Type B pancreatic cell (in vitro differentiated cells): ENCODE measurements at regions not wholly inside any gene's neighbourhood (a gene's known extent, or its start where the extent isn't known, plus 50 kb on each side); places are given as distances from the start of the nearest gene placed in this dataset.

Experiments
- DNase-seq: peaks from one replicate; pipeline ENCODE4 v3.0.0; 2021; ENCODE audit warnings: mixed read lengths; ENCODE audit not compliant: unreplicated experiment; ENCODE audit errors: extremely low spot score
- H3K27ac Mint-ChIP-seq: 2 replicates; pipeline ENCODE4 v1.8.0; 2021; ENCODE audit warnings: mild to moderate bottlenecking, mixed read lengths
- H3K27me3 Mint-ChIP-seq: 2 replicates; pipeline ENCODE4 v1.8.0; 2021; ENCODE audit warnings: mixed read lengths
- H3K36me3 Mint-ChIP-seq: 2 replicates; pipeline ENCODE4 v1.8.0; 2021; ENCODE audit warnings: mixed read lengths
- H3K4me1 Mint-ChIP-seq: one replicate; pipeline ENCODE4 v1.8.0; 2021; ENCODE audit warnings: mixed read lengths; ENCODE audit not compliant: unreplicated experiment
- H3K4me3 Mint-ChIP-seq: 2 replicates; pipeline ENCODE4 v1.8.0; 2021; ENCODE audit warnings: mild to moderate bottlenecking, mixed read lengths
- H3K9me3 Mint-ChIP-seq: 2 replicates; pipeline ENCODE4 v1.8.0; 2021; ENCODE audit warnings: mixed read lengths
- TF ChIP-seq, protein P1 (sequence below): fragments of 200-600 bp; sonication (generic); conservative IDR thresholded peaks from 2 replicates; pipeline ENCODE4 v1.5.0; 2021; ENCODE audit warnings: antibody characterized with exemption, mild to moderate bottlenecking

DNA sequence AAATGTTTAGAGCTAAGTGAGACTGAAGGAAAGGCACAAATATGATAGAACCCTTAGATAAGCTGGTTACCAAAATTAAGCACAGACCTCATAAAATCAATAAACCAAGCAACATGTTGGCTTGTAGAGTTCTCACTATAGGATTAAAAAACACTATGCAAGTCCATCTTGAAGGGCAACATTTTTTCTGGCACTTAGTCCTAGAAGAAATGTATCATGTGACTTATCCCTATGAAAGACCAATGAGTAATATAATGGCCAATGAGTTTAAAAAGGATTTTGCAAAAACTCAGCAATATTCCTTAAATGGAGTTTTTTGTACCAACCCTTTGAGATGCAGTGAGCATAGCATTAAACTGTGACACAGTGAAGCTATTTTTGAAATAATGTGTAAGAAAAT, 216.3 kb upstream of the ADRA1B start:
- no peaks in the 10 kb centered on the region for H3K36me3 Mint-ChIP-seq
- no peak overlapping the region for H3K4me3 Mint-ChIP-seq
- no peak overlapping the region for H3K27ac Mint-ChIP-seq
- no peaks in the 10 kb centered on the region for H3K4me1 Mint-ChIP-seq
- TF ChIP-seq, protein P1, sequence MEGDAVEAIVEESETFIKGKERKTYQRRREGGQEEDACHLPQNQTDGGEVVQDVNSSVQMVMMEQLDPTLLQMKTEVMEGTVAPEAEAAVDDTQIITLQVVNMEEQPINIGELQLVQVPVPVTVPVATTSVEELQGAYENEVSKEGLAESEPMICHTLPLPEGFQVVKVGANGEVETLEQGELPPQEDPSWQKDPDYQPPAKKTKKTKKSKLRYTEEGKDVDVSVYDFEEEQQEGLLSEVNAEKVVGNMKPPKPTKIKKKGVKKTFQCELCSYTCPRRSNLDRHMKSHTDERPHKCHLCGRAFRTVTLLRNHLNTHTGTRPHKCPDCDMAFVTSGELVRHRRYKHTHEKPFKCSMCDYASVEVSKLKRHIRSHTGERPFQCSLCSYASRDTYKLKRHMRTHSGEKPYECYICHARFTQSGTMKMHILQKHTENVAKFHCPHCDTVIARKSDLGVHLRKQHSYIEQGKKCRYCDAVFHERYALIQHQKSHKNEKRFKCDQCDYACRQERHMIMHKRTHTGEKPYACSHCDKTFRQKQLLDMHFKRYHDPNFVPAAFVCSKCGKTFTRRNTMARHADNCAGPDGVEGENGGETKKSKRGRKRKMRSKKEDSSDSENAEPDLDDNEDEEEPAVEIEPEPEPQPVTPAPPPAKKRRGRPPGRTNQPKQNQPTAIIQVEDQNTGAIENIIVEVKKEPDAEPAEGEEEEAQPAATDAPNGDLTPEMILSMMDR = no peak
- H3K27me3 Mint-ChIP-seq = peaks cover 5% of the 10 kb centered on the region
- no peak for DNase-seq
- no peaks in the 10 kb centered on the region for H3K9me3 Mint-ChIP-seq

DNA sequence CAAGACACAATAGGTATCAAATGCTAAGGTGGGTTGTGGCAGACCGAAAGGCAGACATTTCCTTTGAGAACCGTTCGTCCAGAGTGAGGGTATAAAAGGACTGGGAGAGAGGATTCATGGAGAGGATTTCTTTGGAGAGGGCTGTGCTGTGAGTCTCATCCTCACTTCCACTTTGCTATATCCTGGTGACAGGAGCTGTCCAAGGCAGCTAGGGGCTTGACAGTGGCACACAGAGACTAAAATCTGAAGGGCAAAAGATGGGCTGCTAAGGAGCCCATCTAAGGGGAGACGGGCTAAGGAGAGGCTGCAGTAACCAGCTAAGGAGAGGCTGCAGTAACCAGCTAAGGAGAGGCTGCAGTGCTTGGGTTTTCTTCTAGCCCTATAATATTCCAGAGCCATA, 214.0 kb upstream of the ADRA1B start:
- H3K4me3 Mint-ChIP-seq = no peak overlapping the region
- H3K9me3 Mint-ChIP-seq = peaks cover 2% of the 10 kb centered on the region
- H3K36me3 Mint-ChIP-seq = no peaks in the 10 kb centered on the region

DNA sequence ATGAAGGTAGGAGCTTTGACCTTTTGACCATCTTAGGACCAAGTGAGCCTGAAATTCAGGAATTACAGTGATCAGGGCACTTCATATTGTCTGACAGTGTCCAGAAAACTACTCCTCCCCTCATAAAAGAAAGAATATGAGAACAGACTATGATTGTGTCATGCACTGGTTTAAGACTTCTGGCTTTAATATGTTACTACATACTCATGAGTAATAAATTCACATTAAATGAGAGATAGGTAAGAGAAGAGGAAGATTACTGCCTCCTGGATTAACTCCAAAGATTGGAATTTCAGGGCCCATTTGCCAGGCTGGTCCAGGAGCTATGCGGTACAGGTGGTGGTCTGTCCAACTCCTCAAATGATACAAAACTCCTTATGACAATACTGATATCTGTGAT, 213.5 kb upstream of the ADRA1B start:
- Mint-ChIP-seq H3K4me3 (no peak overlapping the region), H3K27ac (no peak overlapping the region), H3K36me3 (no peaks in the 10 kb centered on the region), H3K27me3 (peaks cover 5% of the 10 kb centered on the region), H3K9me3 (peaks cover 6% of the 10 kb centered on the region), H3K4me1 (no peaks in the 10 kb centered on the region)
- no peak for DNase-seq
- TF ChIP-seq, protein P1 = no peak

More for the DNA sequence above, 214.0 kb upstream of the ADRA1B start:
- Mint-ChIP-seq H3K4me1 (no peaks in the 10 kb centered on the region), H3K27ac (no peak overlapping the region), H3K27me3 (peaks cover 5% of the 10 kb centered on the region)
- no peak for DNase-seq
- TF ChIP-seq, protein P1 = no peak

DNA sequence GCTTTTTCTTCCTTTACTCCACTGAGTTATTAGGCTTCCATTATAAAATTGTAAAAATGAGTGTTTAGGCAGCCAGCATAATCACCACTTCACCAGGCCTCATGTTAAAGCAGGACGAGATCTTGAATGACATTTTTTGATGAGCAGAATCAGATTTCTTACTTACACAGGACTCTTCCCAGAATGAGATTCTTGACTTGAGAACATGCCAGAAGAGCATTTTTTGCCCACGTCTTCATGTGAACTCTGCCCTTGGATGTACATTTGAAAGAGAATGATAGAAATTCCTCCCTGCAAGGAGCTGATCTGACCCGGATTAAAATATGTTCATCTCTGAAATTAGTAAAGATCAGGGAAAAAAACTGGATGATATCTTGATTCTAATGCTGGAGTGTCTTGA, 212.1 kb upstream of the ADRA1B start:
- peaks cover 5% of the 10 kb centered on the region for H3K27me3 Mint-ChIP-seq
- H3K4me3 Mint-ChIP-seq = no peak overlapping the region
- H3K4me1 Mint-ChIP-seq = no peaks in the 10 kb centered on the region
- H3K9me3 Mint-ChIP-seq = peaks cover 10% of the 10 kb centered on the region
- DNase-seq = no peak
- H3K27ac Mint-ChIP-seq = no peak overlapping the region
- no peaks in the 10 kb centered on the region for H3K36me3 Mint-ChIP-seq
- TF ChIP-seq, protein P1 = no peak

DNA sequence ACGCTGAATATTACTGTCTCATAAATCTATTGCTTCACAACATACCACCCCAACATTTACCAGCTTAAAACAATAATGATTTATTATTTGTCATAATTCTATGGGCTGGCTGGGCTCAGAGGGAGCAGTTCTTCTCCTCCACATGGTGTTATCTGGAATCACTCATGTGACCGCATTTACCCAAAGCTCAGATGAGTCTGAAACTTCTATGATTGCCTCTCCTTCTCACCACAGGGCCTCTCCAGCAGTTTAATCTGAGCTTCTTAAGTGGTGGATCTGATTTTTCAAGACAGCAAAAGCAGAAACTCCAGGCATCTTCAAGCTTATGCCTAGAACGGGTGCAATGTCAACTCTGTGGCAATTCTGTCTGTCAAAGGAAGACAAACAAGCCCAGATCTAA, 210.3 kb upstream of the ADRA1B start:
- Mint-ChIP-seq H3K27ac (no peak overlapping the region), H3K4me3 (no peak overlapping the region), H3K27me3 (peaks cover 8% of the 10 kb centered on the region), H3K4me1 (no peaks in the 10 kb centered on the region), H3K36me3 (no peaks in the 10 kb centered on the region), H3K9me3 (peaks cover 10% of the 10 kb centered on the region)
- DNase-seq = no peak
- TF ChIP-seq, protein P1 = no peak

DNA sequence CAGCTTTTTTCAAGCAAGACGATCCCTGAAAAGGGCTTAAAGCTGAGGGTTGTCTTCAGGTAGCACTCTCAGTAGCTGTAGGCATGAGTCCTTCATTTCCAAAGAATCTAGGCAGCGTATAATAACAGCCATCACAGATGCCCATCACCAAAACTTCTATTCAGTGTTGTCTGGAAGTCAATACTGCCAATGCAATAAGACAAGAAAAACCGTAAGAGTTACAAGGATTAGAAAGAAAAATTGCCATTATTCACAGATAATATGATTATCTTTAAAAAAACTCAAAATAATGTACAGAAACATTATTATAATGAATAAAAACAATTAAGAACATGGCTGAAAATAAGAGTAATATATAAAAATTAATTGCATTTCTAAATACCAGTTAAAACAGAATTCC, 208.2 kb upstream of the ADRA1B start:
- peaks cover 5% of the 10 kb centered on the region for H3K27me3 Mint-ChIP-seq
- H3K4me1 Mint-ChIP-seq = no peaks in the 10 kb centered on the region
- TF ChIP-seq, protein P1 = no peak
- peaks cover 10% of the 10 kb centered on the region for H3K9me3 Mint-ChIP-seq
- no peak overlapping the region for H3K27ac Mint-ChIP-seq
- no peak overlapping the region for H3K4me3 Mint-ChIP-seq
- no peaks in the 10 kb centered on the region for H3K36me3 Mint-ChIP-seq
- DNase-seq = no peak
